ENCODE measurements at regions not wholly inside any gene's neighbourhood (a gene's known extent, or its start where the extent isn't known, plus 50 kb on each side); places are given as distances from the start of the nearest gene placed in this dataset.
"Not testable (repeated sequence)": the region's sequence is repeated elsewhere in the genome, so short reads cannot be mapped to it uniquely, and the experiment has no call there.

DNA sequence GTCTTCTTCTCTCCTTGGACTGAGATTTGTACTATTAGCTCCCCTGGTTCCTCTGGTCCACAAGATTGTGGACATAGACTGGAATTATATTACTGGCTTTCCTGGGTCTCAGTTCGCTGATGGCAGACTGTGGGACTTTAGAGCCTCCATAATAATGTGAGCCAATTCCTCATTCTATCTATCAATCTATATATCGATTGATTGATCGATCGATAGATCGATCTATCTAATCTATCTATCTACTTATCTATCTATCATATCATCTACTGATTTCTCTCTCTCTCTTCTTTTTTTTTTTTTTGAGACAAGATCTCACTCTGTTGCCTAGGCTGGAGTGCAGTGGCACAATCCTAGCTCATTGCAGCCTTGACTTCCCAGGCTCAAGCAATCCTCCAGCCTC is 51.5 kb upstream of the DDR1 start:
- DNase-seq (ENCODE audit: low spot score): no peak

DNA sequence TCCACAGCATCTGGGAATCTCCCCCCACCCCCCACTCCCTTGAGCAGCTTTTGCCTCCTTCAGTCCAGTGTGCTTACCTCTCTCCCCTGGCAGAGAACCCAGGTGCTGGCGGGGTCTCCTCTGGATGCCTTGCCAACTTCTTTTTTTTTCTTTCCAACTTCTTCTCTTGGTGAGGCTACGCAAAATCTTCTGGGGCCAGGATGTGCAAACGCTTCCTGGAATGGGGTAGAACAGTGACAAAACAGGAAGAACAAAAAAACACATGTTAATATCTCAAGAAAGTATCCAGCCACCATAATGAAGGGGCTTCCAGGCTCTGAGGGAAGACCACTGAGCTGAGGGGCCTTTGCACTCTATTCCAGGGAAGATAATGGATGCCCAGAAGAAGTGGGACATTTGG is 53.9 kb upstream of the DDR1 start:
- no peak for DNase-seq (ENCODE audit: low spot score)

GRCh38 chr6:30829639-30830255 is 54.6 kb upstream of the DDR1 start:
- DNase-seq (ENCODE audit: low spot score): no peak

- DNase-seq (ENCODE audit: low spot score): peak; percentile 44
Measured at GRCh38 chr6:30829033-30829432, 55.3 kb upstream of the DDR1 start.

DNA sequence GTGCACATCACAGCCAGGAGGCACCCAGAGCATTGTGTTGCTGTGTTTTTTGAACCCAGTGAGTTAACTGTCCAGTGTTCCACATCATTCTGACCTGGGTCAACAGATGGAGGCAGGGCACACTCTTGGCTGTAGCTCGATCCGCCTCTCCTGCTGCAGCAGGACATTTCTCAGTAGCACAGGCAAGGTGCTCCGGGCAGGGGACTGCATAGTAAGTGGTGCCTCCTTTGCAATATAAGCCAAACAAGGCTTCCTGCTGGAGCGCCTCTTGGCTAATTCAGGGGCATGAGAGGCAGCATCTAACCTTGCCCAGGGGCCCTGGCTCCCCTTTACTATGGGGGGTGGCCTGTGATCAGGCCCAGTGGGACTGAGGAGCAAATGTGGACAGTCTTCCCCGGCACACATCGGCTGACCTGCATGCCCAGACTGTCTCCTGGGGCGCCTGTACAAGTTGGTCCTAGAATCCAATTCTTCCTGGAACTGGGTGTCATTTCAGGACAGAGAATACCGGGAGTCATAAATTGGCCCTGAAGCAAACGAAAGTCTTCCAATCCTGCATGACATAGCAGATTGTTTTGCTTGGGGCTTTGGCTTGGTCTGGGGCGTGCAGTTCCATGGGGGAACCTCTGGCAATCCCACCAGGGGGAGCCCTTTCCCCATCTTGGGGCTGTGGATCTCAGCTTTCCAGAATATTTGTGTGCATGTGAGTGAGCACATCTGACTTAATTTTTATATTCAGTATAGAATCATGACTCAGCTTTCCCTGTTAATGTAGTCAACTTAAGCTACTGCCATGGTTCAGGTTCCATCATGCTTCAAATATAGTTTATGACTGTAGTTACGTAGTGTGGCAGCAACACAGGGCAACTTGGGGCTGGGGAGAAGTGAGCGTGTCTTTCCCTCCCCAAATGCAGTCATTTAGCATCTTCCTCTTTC is 56.0 kb upstream of the DDR1 start:
- DNase-seq (ENCODE audit: low spot score): peak; percentile 87

- peak; percentile 71 for DNase-seq (ENCODE audit: low spot score)
Measured at GRCh38 chr6:30826961-30827342, 57.4 kb upstream of the DDR1 start.

DNA sequence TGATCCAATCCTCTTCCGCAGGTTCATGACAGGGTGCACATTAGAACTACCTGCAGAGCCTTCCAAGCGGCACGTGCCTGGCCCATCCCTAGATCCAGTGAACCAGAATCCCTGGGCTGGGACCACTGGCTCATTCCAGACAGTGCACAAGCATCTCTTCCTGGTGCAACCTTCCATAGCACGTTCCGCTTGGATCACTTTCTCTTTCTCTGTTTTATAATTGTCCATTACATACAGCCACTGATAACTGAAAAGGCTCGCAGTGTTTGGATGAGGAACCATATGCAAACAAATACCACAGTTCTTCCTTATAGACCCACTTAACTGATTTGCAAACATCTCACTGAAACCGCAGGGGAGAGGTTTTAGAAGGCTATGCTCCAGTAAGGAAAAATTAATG is 59.6 kb upstream of the DDR1 start:
- peak; percentile 66 for DNase-seq (ENCODE audit: low spot score)

- no peak for DNase-seq (ENCODE audit: low spot score)
Measured at GRCh38 chr6:30823534-30823865, 60.8 kb upstream of the DDR1 start.

GRCh38 chr6:30821862-30822784 is 62.2 kb upstream of the DDR1 start:
- DNase-seq (ENCODE audit: low spot score): peak; percentile 46

GRCh38 chr6:30820193-30820592 is 64.1 kb upstream of the DDR1 start:
- peak; percentile 80 for DNase-seq (ENCODE audit: low spot score)

DNA sequence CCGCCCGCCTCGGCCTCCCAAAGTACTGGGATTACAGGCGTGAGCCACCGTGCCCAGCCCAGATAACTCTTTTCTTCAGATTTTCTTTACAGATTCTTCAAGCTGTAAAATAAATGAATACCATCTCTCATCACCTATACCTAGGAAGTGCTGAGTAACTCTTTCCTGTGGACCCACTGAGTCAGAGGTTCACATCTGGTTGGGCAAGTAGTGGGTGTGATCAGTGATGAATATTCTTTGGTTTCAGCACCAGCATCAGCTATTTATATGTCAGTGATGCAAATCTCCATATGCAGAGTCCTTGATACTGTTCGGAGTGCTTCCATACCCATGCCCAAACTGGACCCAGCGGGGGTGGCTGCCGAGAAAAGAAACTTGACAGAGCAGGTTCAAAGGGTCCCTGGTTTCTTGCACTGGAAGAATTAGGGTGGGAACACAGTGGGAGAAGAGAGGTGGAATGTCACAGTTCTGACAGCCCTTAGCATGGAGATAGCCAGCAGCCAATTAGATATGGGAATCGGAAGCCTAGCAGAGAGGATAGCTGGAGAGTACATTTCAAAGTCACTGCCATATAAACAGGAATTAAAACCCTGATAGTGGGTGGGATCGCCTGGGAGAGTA is 64.9 kb upstream of the DDR1 start:
- peak; percentile 48 for DNase-seq (ENCODE audit: low spot score)

DNA sequence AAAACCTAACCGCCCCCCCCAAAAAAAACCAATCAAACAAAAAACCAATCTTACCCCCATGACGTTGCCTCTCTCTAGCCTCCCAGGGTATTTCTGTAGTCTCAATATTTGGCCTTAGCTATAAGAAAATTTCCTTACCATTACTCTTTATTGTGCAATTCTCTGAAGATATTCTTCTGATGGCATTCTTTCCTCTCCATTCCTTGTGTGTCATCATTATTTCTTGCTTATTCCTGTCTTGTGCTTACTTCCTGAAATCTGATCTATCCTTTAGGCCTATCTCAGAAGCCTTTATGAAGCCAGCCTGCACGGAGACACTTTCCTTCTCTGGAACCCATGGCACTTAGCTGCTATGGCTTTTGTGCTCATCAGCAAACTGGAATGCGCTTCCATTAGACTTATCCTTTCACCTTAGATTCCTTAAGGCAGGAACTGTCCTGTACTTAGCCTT is 65.9 kb upstream of the DDR1 start:
- DNase-seq (ENCODE audit: low spot score): peak; percentile 75

- no peak for DNase-seq (ENCODE audit: low spot score)
Measured at GRCh38 chr6:30816791-30817739, 67.3 kb upstream of the DDR1 start.

DNA sequence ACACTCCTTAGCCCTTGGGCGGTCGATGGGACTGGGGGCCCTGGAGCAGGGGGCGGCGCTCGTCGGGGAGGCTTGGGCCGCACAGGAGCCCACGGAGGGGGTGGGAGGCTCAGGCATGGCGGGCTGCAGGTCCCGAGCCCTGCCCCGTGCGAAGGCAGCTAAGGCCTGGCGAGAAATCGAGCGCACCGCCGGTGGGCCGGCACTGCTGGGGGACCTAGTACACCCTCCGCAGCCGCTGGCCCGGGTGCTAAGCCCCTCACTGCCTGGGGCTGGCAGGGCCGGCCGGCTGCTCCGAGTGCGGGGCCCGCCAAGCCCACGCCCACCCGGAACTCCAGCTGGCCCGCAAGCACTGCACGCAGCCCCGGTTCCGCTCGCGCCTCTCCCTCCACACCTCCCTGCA is 68.0 kb upstream of the DDR1 start:
- not testable (repeated sequence) for DNase-seq (ENCODE audit: low spot score)

- not testable (repeated sequence) for DNase-seq (ENCODE audit: low spot score)
Measured at GRCh38 chr6:30815041-30815742, 69.1 kb upstream of the DDR1 start.

DNA sequence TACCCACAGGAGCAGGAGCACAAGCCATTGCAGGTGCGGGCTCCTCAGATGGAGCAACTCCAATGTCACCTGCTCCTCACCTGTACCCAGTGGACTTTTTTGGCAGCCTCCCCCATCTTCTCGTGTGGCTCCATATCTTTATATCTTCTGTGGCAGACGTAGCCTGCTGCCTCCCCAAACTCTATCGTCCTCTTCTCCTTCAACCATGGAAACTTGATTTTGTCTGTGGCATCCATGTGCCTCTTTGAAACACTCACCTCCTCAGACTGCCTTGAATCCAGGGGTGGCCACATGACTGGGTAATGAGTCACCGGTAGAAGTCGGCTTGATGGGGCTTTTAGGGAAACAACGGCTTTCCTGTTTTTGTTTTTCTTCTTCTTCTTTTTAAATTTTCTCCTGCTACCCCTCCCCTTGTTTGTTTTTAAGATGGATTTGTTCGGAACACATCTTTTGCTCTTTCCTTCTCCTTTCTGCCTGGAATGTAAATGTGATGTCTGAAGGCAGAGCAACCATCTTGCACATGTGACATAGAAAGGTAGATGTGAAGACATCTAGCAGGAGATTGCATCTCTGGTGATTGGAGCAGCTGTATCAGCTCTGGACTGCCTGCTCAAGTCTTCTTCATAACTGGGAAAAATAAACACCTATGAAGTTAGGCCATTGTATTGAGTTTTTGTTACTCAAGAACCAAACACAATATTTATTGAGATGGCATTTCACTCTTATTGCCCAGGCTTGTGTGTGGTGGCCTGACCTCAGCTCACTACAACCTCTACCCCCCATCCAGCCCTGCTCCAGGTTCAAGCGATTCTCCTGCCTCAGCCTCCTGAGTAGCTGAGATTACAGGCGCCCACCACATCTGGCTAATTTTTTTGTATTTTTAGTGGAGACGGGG is 69.9 kb upstream of the DDR1 start:
- DNase-seq (ENCODE audit: low spot score): peak; percentile 83

- no peak for DNase-seq (ENCODE audit: low spot score)
Measured at GRCh38 chr6:30813631-30814145, 69.3 kb upstream of the IER3 start.

DNA sequence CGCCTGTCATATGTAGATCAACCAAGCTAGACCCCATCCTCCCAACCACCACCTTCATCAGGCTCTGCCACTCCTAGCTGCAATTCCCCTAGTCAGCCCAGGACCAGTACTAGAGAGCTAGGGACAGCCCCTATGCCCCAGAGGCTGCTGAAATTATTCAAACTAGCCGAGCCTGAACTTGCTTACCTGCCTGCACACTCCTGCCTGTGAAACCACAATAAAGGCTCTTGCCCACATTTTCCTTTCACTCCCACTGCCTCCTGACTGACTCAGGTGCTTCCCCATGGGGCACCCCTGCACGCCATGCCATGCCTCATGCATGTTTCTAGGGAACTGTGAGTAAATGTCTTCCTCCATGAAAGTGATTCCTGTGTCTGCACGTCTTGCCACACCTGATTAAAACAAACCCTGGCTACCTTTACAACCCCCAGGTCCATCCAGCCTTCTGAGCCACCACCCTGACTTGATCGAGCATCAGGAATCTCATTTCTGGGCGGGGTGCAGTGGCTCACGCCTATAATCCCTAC is 66.5 kb upstream of the IER3 start:
- peak; percentile 92 for DNase-seq (ENCODE audit: low spot score)

GRCh38 chr6:30807566-30807965 is 63.2 kb upstream of the IER3 start:
- DNase-seq (ENCODE audit: low spot score): not testable (repeated sequence)

Measured in kidney tubule cell (primary cell).